ENCODE measurements at regions not wholly inside any gene's neighbourhood (a gene's known extent, or its start where the extent isn't known, plus 50 kb on each side); places are given as distances from the start of the nearest gene placed in this dataset.
"Not testable (repeated sequence)": the region's sequence is repeated elsewhere in the genome, so short reads cannot be mapped to it uniquely, and the experiment has no call there.

DNA sequence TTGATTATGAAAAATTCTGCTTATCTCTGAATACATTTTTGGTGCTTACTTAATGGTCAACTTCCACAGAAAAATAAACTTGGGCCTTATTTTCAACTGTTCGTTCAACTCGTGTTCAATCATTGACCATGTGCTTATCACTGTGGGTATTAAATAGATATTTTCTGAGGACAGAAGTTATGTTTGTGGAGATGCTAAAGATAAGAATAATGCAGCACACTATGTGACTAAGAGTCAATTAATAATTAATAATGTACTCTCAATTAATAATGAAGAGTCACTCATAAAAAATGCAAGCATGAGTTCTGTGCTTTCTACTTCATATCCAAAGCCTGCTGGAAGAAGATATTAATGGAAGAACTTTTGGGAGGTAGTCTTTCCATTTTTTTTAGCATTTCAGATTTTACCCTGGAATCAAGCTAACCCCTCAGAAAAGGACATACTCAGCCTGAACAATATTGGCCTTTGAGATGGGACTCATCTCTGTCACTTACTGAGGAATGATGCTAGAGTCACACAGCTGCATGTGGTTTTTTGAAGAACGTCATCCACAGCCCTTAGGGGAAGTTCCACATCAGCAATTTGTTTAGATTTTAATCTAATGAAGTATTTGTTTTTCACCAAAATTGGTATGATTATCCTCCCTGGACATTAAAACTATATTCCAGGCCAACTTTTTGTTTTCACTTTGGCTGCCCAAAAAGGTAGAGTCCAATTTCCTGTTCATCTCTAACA lies 191.9 kb upstream of the CRIM1 start:
- DNase-seq: no peak

DNA sequence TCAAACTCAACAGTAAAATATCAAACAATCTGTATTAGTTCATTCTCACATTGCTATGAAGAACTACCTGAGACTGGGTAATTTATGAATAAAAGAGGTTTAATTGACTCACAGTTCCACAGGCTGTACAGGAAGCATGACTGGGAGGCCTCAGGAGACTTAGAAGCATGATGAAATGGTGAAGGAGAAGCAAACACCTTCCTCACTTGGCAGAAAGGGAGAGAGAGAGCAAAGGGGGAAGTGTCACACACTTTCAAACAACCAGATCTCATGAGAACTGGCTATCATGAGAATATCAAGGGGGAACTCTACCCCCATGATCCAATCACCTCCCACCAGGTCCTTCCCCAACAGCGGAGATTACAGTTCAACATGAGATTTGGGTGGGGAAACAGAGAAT lies 198.5 kb upstream of the CRIM1 start:
- not testable (repeated sequence) for DNase-seq

DNA sequence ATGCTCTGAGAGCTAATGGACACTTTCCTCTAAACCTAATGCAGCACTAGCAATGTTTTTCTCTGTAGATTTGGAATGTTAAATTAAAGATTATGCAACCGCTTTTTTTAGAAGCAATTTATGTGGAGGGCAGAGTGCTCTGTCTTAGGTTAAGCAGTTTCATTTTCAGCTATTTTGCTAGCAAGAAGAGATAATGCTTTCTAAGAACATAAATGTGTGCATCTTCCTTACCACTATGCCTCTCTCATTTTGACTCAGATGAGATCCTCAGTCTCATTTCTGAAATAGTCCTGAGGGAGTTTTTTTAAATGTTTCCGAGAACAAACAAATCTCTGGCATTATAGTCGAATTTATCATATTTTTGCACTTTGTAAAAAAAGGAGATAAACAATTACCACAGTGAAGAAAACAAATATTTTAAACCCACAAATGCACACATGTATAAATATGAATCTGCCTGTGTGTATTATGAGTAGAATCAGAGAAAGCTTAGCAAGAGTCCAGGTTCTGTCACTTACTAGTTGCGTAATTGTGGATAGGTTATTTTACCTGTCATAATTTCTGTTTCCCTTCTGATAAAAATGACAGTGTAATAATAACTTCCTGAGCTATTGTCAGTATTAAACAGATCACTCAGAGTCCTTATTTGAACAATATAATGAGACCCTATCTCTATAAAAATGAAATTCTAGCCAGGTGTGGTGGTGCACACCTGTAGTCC lies 207.7 kb upstream of the CRIM1 start:
- DNase-seq: no peak

DNA sequence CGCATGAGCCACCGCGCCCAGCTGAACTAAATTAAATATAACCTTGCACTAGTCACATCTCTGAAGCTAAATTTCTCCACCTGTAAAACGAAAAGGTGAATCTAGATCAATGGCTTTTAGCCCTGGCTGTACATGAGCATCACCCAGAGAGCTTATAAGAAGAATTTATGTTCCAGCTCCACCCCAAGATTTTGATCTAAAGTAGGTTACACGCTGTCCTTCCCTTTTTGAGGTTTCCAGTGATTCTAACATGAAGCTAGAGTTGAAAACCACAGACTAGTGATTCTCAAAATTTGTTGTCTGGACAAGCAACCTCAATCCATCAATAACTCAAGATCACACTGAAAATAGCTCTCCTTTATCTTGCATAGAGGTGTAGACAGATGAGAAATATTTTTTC lies 208.8 kb upstream of the CRIM1 start:
- DNase-seq: no peak

DNA sequence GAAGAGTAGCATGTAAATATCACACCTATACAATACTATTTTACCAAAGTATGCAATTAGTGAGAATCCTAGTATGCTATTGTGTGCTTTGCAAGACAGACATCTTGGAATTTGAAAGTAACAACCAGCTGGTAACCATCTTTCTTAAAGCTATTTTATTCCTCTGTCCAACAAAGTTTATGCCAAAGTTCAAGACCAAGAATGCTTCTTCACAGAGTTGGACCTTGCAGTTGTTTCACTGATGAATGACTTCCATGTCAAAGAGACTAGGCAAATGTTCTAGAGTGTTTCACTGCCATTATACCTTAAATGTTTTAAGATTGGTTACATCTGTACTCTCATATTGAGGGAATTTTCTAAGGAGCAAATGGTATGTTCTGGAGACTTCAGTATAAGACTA lies 215.2 kb upstream of the CRIM1 start:
- DNase-seq: no peak

DNA sequence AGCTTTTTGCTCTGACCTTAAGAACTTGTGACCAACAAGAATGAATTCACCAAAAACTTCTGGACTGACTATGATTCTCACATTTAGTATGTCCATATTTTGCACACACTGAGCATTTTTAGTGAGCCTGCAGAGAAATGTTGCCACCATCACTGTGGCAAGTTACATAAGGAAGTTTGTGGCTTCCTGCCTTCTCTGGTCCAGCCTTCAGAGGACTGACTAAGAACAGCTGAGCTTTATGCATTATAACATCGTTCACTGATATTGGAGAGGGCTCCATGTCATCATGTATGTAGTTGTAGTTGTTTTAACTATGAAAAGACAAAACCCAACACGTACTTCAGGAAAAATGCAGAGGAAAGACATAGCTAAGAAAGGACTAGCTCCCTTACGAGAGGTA lies 218.0 kb upstream of the CRIM1 start:
- no peak for DNase-seq

DNA sequence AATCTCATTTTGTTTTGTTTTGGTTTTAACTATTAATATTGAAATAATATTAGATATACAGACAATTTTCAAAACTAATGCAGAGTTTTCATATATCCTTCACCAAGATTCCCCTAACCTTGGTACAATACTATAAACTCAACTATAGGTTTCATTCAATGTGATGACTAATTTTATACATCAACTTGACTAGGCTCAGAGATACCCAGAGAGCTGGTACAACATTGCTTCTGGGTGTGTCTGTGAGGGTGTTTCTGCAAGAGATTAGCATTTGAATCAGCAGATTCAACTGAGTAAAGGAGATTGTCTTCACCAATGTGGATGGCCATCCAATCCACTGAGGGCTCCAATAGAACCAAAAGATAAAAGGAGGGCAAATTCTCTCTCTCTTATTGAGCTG lies 221.3 kb upstream of the CRIM1 start:
- no peak for DNase-seq

DNA sequence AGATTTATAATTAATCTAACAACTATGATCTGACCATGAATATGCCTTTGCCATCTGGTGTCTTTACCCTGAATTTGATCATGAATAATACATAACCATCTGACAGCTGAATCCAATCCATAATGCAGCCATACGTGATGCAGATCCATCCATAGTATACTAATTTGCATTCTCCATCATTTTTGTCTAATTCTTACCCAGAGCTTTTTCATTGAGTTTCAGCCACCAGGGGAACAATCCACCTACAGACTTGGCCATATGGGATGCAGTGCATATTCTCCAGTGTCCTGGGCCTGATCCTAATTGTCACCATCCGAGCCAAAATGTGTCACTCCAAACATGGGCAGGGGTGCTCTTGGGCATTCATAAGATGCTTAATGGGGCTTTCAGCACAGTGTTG lies 227.2 kb upstream of the CRIM1 start:
- DNase-seq: no peak

DNA sequence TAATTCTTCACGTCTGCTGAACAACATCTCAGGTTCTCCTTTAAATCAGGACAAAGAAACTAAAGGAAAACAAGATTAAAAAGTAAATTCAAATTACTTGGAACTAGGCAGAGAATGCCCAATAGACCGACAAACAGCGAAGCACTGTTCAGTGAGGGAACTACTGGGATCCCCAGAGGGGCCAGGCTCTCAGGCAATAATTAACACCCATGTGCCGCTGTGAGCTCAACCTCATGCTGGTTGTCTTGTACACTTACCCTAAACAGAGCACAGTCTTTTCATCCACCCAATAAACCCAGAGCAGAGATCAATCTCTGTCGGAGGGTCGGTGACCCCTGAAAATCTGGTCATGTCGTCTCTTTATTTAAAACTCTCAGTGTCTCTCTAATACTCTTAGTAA lies 229.9 kb upstream of the CRIM1 start:
- DNase-seq: no peak

DNA sequence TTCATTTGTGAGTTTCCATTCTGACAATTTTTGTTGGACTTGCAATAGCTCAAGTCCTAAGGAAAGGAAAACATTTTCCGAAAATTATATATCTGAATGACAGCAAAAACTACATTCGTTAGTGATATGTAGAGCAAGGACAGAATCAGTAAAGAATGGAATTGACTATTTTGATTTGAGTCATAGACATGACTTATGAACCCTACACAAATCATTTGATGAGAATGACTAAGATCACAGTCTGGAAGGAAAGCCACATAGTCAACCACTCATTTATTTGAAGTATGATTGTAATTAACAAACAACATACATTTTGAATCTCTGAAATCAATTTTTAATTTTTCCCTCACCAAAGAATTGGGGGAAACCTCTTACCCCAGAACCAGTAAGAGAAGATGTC lies 231.6 kb upstream of the CRIM1 start:
- no peak for DNase-seq

DNA sequence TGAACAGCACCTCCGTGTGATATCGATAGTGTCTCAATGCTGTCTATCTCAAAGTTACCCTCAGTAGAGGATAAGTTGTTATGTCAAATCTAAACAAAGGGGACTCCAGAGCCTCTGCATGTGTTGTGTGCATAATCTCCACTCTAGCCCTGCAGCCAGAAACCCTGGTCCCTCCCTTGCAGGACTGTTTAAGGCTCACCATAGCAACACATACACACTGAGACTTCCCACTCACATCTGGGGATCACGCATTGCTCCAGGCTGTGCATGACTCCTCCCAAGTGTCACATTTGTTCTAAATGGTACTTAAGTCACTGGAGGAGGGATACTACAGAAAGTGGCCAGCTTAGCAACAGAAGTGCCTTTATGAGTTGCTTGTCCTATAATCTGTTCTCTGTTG lies 258.6 kb upstream of the CRIM1 start:
- no peak for DNase-seq

DNA sequence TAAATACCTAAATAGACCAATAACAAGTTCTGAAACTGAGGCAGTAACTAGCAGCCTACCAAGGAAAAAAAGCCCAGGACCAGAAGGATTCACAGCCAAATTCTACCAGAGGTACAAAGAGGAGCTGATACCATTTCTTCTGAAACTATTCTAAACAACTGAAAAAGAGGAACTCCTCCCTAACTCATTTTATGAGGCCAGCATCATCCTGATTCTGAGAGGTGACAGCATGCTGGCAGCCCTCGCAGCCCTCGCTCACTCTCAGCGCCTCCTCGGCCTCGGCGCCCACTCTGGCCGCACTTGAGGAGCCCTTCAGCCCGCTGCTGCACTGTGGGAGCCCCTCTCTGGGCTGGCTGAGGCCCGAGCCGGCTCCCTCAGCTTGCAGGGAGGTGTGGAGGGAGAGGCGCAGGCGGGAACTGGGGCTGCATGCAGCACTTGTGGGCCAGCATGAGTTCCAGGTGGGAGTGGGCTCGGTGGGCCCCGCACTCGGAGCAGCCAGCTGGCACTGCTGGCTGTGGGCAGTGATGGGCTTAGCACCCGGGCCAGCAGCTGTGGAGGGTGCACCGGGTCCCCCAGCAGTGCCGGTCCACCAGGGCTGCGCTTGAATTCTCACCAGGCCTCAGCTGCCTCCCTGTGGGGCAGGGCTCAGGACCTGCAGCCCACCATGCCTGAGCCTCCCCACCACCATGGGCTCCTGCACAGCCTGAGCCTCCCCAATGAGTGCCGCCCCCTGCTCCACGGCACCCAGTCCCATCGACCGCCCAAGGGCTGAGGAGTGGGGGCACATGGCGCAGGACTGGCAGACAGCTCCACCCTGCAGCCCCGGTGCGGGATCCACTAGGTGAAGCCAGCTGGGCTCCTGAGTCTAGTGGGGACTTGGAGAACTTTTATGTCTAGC lies 263.5 kb upstream of the CRIM1 start:
- DNase-seq: not testable (repeated sequence)

DNA sequence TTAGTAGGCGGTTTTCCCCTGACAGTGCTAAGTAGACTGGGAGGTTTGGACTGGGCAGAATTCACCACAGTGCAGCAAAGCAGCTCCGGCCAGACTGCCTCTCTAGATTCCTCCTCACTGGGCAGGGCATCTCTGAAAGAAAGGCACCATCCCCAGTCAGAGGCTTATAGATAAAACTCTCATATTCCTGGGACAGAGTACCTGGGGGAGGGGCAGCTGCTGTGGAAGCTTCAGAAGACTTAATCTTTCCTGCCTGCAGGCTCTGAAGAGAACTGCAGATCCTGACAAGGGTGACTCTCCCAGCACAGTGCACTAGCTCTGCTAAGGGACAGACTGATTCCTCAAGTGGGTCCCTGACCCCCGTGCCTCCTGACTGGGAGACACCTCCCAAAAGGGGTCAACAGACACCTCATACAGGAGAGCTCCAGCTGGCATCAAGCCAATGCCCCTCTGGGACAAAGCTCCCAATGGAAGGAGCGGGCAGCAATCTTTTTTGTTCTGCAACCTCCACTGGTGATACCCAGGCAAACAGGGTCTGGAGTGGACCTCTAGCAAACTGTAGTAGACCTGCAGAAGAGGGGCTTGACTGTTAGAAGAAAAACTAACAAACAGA lies 266.8 kb upstream of the CRIM1 start:
- no peak for DNase-seq

DNA sequence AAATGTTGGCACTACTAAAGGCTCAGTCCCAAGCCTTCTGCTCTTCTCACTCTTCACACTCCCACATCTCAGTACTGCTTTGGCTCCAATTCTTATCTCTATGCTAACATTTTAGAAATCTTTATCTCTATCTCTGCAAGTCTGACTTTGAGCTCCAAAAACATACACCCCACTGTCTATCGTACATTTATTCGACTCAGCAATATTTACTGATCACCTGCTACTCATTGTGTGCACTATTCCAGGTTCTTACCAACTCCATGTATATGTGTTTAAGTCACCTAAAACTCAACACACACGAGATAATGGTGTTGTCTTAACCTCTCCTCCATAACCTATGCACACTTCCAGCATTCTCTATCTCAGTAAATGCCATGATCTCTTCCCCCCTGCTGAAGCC lies 268.2 kb upstream of the CRIM1 start:
- no peak for DNase-seq

DNA sequence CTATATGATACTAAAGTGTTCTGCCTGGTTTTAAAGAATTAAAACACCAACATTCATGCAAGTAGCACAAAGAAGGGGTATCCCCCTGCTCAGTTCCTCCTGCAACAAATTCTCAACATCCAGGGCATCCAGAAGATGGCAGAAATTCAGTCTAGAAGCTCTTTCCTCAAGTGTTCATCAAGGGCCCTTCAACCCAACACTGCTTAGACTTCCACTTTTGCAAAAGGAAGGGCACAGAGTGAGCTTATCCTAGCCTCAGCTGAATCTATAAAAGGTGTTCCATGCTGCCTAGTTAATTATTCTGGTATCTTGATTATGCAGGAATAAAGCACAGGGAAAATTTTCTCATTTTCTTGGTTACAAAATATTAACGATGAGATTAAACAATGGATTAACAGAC lies 275.8 kb upstream of the CRIM1 start:
- no peak for DNase-seq

DNA sequence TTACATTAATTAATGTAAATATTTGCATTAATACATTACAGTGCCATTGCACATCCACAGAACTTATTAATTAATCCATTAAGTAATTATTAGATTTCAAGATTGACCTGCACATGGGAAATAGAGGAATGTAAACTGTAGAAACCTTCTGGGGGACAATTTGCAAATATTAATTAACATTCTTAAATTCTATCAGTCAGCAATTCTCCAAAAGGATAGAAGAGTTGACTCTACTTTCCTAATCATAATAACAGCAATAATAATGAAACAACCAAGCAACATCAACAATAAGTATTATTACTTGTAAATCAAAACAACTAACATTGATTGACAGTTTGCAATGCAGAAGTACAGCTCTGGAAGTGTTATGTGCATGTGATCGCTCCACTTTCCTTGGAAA lies 281.6 kb upstream of the CRIM1 start:
- DNase-seq: no peak

DNA sequence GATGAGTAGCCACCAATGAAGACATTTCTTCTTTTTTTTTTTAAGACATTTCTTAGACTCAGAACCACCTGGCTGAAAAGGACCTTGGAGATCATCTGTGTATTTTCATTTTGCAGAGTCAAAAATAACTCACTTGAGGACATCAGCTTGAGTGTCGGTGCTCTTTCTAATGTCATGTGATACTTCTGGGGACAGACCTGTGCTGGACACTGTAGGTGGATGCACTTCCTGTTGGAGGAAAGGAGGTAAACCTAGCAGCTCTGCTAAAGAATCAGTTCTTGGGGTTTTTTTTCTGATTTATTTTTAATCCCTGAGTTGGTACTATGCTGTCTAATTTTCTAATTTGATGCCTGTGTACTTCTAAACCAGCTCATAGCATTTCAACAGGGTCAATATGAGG lies 283.9 kb upstream of the CRIM1 start:
- no peak for DNase-seq

DNA sequence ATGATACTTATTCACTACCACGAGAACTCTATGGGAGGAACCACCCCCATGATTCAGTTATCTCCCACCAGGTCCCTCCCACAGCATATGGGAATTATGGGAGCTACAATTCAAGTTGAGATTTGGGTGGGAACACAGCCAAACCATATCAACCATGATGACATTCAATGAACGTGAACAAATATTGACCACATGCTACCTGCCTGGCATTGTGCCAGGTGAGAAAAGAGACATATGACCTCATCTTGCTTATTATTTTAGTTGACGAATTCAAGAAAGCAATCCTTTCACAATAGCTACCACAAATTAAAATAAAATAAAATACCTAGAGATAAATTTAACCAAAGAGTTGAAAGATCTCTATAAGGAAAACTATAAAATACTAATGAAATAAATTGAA lies 286.5 kb upstream of the CRIM1 start:
- DNase-seq: no peak

DNA sequence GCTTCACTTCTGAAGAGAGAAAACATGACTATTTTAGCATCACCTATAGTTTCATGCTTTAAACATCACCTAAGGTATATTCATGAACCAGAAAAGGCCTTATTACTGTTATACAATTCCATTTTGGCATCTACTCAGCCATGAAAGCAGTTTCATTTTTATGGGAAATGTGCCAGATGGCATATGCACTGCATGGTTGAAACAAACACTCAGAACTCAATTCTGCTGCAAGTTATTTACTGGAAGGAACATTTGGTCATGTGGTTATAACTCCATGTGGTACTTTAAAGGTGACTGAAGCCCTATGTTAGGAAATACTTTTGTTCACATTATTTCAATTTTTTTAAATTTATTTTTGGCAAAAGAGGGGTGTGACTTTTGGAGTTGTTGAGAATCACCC lies 287.5 kb upstream of the CRIM1 start:
- DNase-seq: no peak

DNA sequence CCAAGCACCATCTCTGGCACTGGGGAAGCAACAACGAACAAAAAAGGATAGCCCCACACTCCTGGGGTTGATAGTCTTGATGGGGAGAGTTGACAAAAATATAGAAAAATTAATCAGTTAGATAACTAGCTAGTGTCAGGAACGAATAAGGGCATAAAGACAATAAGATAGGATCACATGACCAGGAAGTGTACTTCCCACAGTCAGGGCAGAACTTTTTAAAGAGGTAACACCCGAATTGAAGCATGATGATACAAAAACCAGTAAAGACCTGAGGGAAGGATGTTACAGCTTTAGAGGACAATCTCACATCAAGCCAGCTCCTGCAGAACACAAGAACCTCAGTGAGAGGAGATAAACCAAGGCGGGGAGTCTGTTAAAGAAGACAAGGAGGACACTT lies 295.4 kb upstream of the CRIM1 start:
- no peak for DNase-seq

DNA sequence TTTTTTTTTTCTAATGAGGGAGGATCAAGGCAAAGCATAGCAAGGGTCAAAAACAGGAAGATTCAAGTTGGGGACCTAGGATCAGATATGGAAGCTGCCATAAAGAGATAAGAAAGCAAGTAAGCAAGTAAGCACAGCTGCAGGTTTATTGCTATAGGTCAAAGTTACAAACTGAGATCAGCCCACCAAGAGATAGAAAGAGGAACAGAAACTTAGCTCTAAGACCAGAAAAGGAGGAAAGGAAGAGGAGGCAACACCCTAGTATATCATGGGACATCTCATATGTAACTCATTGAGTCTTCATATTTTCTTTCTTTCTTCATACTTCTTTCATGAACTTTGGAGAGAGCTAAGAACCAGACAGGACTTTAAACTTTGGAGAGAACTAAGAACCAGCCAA lies 295.9 kb upstream of the CRIM1 start:
- DNase-seq: no peak

DNA sequence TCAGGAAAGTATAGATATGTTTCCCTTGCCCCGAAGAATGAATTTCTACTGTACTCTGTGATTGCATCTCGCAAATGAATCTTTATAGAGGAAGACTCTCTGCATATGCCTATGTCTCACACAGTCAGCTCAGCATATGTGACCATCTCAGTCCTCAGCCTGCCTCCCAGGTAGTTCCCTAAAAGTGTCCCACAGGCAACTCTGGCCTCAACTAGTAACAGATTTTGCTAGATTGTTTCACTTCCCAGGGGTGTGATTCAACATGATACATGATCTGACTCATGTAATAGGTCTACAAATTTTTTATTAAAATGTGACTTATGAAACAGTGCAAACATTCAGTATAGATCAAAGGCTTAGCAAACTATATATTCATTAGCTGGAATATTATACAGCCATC lies 296.6 kb upstream of the CRIM1 start:
- no peak for DNase-seq

DNA sequence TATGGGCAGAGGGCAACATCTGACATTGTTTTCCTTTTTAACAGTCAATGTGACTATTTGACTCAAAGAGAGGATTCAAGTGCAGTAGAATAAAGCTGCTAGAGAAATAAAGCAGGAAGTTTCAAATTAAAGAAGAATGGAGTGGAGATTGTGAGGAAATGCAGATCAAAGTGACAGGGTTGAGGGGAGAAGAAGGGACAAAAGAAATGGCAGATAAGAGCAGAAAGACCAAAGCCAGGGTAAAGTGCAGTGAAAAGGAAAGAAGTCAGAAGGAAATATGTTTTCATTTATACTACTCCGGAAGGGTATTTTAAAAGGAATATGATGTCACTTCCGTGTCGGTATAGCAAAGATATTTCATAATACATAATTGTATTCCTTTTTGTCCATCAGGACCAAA lies 297.5 kb upstream of the CRIM1 start:
- DNase-seq: no peak

All from T-helper 9 cell (primary cell).